ENCODE measurements at regions not wholly inside any gene's neighbourhood (a gene's known extent, or its start where the extent isn't known, plus 50 kb on each side); places are given as distances from the start of the nearest gene placed in this dataset.

DNA sequence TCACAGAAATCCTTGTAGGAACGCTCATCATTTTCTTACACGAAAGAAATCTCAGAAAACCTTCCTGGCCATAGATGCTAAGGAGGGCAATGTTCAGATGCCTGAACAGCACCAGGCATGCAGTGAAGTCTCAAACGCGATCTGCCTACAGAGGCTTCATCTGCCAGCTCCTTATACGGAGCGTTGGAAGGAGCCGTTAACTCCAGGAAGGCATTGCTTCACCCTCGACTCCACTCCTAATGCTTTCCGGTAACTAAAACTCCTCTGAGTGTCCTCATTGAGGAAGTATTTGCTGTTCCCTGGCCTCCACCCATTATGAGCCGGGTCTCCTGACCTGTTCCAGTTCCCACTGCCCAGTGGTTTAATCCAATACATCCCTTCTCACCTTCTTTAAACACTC, 502.7 kb downstream of the BCL11B start:
- TF ChIP-seq HMGA2 (CRISPR knock-in tag; IDR thresholded peaks at IDR 0.05) (no peak), ATF1 (CRISPR knock-in tag; IDR thresholded peaks at IDR 0.05) (no peak), TEAD4 (CRISPR knock-in tag; IDR thresholded peaks at IDR 0.05) (no peak), SP1 (CRISPR knock-in tag; conservative IDR thresholded peaks at IDR 0.05) (no peak), ZNF138 (CRISPR knock-in tag; conservative IDR thresholded peaks at IDR 0.05) (no peak)

All from WTC11 (cell line).